ENCODE measurements at regions not wholly inside any gene's neighbourhood (a gene's known extent, or its start where the extent isn't known, plus 50 kb on each side); places are given as distances from the start of the nearest gene placed in this dataset.
A peak's percentile ranks its signal among the peaks of the same experiment; 100 is the strongest.
"Not testable (repeated sequence)": the region's sequence is repeated elsewhere in the genome, so short reads cannot be mapped to it uniquely, and the experiment has no call there.

DNA sequence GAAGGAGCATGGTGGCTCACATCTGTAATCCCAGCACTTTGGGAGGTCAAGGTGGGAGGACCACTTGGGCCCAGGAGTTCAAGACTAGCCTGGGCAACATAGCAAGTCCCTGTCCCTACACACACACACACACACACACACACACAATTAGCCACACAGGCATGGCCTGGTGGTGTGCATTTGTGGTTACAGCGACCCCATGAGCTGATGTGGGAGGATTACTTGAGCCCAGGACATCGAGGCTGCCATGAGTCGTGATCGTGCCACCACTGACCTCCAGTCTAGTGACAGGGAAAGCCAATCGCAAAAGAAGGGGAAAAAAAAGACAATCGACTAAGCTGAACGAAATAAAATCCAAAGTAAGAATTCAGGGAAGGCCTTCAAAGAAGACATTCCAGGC, 67.9 kb downstream of the TBX3 start:
- no peak for DNase-seq

- no peak for DNase-seq
Measured at GRCh38 chr12:114614040-114614439, 69.9 kb downstream of the TBX3 start.

- no peak for DNase-seq
Measured at GRCh38 chr12:114612062-114612461, 71.9 kb downstream of the TBX3 start.

- no peak for DNase-seq
Measured at GRCh38 chr12:114611145-114612018, 72.6 kb downstream of the TBX3 start.

- no peak for DNase-seq
Measured at GRCh38 chr12:114608509-114608908, 75.5 kb downstream of the TBX3 start.

- no peak for DNase-seq
Measured at GRCh38 chr12:114605918-114606317, 78.1 kb downstream of the TBX3 start.

GRCh38 chr12:114604606-114605005, 79.4 kb downstream of the TBX3 start:
- DNase-seq, result no peak

DNA sequence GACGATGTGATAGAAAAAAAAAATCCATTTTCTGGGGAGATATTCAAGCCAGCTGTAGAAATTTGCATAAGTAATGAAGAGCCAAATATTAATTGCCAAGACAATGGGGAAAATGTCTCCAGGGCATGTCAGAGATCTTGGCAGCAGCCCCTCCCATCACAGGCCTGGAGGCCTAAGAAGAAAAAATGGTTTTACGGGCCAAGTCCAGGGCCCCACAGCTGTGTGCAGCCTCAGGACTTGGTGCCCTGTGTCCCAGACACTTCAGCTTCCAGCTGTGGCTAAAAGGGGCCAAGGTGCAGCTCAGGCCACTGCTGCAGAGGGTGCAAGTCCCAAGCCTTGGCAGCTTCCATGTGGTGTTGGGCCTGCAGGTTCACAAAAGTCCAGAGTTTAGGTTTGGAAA, 83.4 kb downstream of the TBX3 start:
- not testable (repeated sequence) for DNase-seq

DNA sequence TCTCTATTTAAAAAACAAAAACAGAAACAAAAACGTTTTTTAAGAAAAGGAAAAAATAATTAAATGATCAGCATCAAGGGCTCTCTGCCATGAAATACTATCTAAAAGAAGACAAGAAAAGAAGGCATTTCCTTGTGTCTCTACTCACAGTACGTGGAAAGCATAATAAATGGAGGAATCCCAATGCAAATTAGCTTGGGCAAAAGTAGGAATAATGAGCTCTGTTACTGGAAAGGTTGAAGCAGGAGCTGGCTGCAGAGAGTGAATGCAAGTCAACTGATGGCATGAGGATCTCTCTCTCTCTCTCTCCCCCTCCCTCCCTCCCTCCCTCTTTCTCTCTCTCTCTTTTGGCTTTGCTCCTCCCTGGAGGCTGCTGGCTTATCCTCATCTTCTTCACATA, 85.9 kb downstream of the TBX3 start:
- no peak for DNase-seq

DNA sequence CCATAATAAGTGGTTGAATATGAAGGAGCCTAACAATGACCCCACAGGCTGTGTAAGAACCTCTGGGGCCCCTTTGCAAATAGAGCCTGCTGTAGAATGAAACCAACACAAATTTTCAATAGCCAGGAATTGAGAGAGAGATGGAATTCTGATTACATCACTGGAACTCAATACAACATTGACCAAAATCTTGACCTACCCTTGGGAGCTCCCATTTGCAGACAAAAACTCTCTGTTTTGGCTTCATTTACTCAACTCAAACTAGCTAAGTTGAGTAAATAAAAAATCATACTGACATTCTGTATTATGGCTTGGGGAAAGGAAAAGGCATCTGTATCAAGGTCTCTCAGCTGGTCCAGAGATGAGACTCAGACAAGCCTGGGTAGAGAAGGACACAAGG, 91.0 kb downstream of the TBX3 start:
- no peak for DNase-seq

DNA sequence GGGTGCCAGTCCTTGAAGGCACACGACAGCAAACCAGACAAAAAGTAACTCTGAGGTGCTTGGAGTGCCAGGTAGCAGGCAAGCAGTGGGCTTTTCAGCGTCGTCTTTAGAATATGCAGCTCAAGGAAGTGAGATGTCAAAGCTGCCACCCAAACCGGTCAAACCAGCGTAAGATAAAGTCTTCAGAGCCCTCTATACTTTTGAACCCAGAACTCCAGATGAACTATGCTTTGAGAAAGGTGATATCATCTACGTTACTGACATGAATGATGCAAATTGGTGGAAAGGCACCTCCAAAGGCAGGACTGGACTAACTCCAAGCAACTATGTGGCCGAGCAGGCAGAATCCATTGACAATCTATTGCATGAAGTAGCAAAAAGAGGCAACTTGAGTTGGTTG, 95.9 kb downstream of the TBX3 start:
- no peak for DNase-seq

DNA sequence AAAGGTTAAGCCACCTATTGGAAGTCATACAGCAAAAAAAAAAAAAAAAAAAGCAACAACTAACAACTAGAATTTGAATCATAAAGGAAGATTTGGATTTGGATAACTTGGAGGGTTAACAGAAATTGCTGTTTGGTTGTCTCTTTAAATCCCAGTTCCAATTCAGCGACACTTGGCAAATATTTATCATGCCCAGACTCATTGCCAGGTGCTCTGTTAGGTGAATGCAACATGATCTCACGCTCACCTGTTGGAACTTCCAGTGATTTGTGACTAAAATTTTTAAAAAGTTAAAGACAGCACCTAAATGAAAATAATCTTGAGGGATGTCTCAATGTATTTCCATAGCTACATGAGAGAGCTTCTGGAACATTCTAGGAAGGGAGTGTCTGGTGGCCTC, 103.7 kb downstream of the TBX3 start:
- no peak for DNase-seq

DNA sequence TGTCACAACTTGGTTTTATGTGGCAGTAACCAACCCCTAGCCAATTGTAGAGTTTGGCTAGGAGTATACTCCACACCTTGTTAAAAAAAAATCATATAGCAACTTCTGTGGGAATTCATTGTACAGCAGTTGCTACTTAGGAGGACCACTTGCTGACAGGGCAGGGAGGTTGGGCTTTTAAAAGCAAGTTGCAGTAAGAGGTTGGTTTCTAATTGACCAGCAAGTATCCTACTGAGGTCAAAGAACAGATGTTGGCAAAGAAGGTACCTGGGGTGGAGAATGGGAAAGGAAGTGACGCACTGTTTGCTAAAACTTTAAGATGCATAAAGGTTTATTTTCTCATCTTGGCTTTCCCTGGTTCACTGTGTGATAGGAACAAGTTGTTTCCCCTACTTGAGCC, 104.6 kb downstream of the TBX3 start:
- DNase-seq, result no peak

DNA sequence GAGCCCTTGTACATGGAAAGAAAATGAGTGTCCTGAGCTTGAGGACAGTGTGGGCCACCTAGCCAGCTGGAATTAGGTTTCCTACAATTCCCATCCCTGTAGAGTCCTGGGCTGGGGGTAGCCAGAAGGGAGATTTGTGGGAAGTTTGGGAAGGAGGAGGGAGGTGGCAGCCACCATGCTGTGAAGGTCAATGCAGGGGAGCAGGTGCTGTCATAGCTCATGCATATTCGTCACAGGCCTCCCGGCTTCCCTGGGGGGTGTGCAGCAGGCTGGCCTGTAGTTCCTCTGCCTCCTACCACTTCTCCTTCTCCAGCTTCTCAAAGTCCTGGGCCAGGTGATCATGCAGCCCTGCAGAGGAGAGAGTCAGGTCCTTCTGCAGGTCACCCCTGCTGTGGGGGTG, 121.3 kb downstream of the TBX3 start:
- DNase-seq, result no peak

GRCh38 chr12:114555451-114555850, 128.5 kb downstream of the TBX3 start:
- DNase-seq, result no peak

DNA sequence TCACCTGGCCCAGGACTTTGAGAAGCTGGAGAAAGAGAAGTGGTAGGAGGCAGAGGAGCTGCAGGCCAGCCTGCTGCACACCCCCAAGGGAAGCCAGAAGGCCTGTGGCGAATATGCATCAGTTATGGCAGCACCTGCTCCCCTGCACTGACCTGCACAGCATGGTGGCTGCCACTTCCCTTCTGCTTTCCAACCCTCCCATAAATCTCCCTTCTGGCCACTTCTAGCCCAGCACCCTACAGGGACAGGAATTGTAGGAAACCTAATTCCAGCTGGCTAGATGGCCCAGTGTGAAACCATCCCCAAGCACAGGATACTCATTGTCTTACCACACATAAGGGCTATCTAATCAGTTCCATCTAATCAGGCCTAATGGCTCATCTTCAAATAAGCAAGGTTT, 136.3 kb downstream of the TBX3 start:
- peak; percentile 13 for DNase-seq

- DNase-seq, result no peak
Measured at GRCh38 chr12:114530417-114530816, 124.5 kb upstream of the TBX5 start.

DNA sequence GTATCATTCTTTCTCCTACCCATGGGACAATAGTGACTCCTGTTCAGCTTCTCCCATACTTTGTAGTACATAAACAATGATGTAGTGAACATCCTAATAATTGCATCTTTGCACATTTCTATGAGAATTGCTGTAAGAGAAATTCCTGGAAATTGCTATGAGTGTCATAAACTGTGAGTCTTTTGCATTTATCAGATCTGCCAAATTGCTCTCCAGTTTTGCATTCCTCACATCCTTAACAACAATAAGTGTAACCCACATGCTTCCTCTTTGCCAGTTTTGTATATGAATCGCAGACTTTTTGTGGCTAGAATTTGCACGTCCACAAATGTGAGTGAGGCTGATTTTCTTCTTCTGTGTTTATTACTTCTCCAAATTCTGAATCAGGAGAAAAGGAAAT, 124.0 kb upstream of the TBX5 start:
- DNase-seq, result no peak

DNA sequence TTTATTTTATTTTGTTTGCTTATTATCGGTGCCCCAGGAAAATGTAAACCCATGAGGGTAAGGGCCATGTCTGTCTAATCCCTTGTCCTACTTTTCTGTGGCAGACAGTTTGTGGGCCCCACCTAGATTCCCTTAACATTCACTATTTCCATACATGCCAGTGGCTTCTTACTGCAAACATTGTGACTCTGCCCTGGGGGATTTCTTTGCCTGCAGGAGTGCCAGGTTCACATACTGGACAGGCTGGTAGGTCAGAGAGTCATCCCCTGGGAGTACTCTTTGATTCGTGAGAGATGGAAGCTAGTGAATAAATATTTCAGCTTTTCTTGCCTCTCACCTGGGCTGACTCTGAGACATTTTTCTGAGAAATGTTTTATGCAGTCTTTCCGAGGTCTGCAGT, 122.8 kb upstream of the TBX5 start:
- no peak for DNase-seq

DNA sequence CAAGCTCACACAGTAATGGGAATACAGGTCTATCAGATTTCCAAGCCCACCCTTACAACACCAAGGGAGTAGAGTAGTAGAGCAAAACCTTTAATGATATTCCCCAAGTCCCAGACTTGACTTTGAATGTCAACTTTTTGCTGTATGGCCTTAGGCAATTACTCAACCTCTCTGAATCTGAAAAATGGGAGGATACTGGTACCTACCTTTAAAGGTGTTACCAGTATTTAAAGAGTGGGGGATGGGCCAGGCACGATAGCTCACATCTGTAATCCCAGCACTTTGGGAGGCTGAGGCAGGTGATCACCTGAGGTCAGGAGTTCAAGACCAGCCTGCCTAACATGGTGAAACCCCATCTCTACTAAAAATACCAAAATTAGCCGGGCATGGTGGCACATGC, 115.2 kb upstream of the TBX5 start:
- not testable (repeated sequence) for DNase-seq

GRCh38 chr12:114512351-114512750, 106.4 kb upstream of the TBX5 start:
- no peak for DNase-seq

DNA sequence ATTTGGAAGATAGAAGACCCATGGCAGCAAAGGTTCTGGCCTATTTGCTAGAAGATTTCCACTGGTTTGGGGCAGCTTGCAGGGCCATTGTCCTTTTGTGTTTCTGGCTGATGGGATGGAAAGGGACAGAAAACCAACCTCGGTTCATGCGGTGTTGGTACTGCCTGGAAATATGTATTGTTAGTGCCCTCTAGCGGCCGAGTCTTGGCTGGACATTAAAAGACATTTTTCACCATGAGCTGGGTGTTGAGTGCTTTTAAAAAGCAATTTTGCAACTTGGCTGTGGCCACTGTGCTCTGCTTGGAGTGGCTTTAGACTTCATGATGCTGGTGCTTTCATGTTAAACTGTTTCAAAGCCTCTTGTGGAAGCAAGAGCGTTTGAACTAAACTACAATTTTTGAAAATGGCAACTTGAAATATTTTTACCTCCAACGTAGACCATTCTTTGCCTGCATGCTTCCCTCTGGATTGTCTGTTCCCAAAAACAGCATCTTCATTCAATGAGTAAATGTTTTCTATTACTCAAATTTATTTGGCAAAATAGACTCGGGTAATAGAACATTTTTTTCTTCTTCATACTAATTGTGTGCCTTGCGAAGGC, 102.7 kb upstream of the TBX5 start:
- peak; percentile 84 for DNase-seq

GRCh38 chr12:114506651-114507050, 100.7 kb upstream of the TBX5 start:
- no peak for DNase-seq

GRCh38 chr12:114504311-114504710, 98.4 kb upstream of the TBX5 start:
- no peak for DNase-seq

DNA sequence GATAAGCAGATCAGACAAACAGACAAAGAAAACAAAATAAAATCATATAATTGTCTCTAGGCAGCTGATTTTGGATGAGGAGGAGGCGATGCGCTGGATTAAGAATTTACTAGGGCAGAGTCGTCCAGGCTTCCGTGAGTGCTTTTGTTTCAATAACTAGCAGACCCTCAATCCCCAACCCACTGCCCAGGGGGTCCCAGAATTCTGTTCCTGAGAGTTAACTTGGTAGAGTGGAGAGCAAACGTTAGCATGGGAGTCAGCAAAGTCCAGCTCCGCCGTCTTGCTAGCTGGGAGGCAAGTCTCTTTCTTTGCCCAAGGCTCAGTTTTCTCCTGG, 95.5 kb upstream of the TBX5 start:
- no peak for DNase-seq
